IMR-90 (cell line): ENCODE measurements at regions not wholly inside any gene's neighbourhood (a gene's known extent, or its start where the extent isn't known, plus 50 kb on each side); places are given as distances from the start of the nearest gene placed in this dataset.

Experiments
- ATAC-seq: fragments of 200-7000 bp; cut with Tn5 transposase; 2 replicates; pipeline ENCODE4 v1.9.1; 2020; ENCODE audit warnings: low read depth, mild to moderate bottlenecking, moderate library complexity
- BruUV-seq: library from RNA; stranded (reverse); fragments of 400-500 nt; replicated peaks from 2 replicates; lab custom pipeline; 2021; lab: Mats Ljungman, UMichigan
- CTCF ChIA-PET: fragments of 300-600 bp; formaldehyde crosslinking; extraction: SDS; loops from one replicate; lab custom pipeline; 2021; ENCODE audit warnings: antibody characterized with exemption; lab: Yijun Ruan, JAX
- POLR2A ChIA-PET: fragments of 300-600 bp; sonication (Branson Sonifier 250); formaldehyde crosslinking; loops from one replicate; lab custom pipeline; 2022; ENCODE audit warnings: antibody characterized with exemption; ENCODE audit not compliant: unreplicated experiment; lab: Charles Lee
- DNase-seq: peaks from one replicate; pipeline ENCODE4 v3.0.0; 2013
- H2AFZ ChIP-seq: replicated peaks from 2 replicates; pipeline ENCODE3; 2013; ENCODE audit warnings: low read length, mild to moderate bottlenecking; ENCODE audit not compliant: poor library complexity
- H2AK5ac ChIP-seq: 2 replicates; pipeline ENCODE4 v1.6.1; 2013; ENCODE audit warnings: low read depth, low read length, inconsistent platforms
- H2AK9ac ChIP-seq: replicated peaks from 2 replicates; pipeline ENCODE3; 2013; ENCODE audit warnings: mild to moderate bottlenecking, low read depth, low read length, moderate library complexity; ENCODE audit not compliant: poor library complexity
- H2BK120ac ChIP-seq: 2 replicates; pipeline ENCODE4 v1.6.1; 2013; ENCODE audit warnings: low read depth, low read length, inconsistent platforms
- H2BK15ac ChIP-seq: 3 replicates; pipeline ENCODE4 v1.6.1; 2013; ENCODE audit warnings: low read depth, low read length, inconsistent platforms
- H2BK20ac ChIP-seq: 2 replicates; pipeline ENCODE4 v1.6.1; 2013; ENCODE audit warnings: low read depth, mild to moderate bottlenecking, inconsistent platforms, low read length, moderate library complexity
- H2BK5ac ChIP-seq: 2 replicates; pipeline ENCODE4 v1.6.1; 2013; ENCODE audit warnings: mild to moderate bottlenecking, low read depth, low read length, inconsistent platforms; ENCODE audit not compliant: poor library complexity, severe bottlenecking
- H3K14ac ChIP-seq: replicated peaks from 2 replicates; pipeline ENCODE4 v1.6.1; 2013; ENCODE audit warnings: low read depth, low read length, inconsistent platforms
- H3K18ac ChIP-seq: 2 replicates; pipeline ENCODE4 v1.6.1; 2013; ENCODE audit warnings: low read depth, low read length, control low read depth
- H3K23ac ChIP-seq: 2 replicates; pipeline ENCODE4 v1.6.1; 2013; ENCODE audit warnings: low read depth, low read length, inconsistent platforms
- H3K27ac ChIP-seq: 2 replicates; pipeline ENCODE4 v1.5.1; 2013; ENCODE audit warnings: mild to moderate bottlenecking, control low read depth, low read length; ENCODE audit not compliant: insufficient read depth
- H3K27me3 ChIP-seq: 2 replicates; pipeline ENCODE4 v1.6.1; 2013; ENCODE audit warnings: low read length; ENCODE audit not compliant: control insufficient read depth, insufficient read depth
- H3K36me3 ChIP-seq: 2 replicates; pipeline ENCODE4 v1.6.1; 2013; ENCODE audit warnings: low read length, mixed read lengths; ENCODE audit not compliant: control insufficient read depth, insufficient read depth
- H3K4ac ChIP-seq: 2 replicates; pipeline ENCODE4 v1.6.1; 2013; ENCODE audit warnings: low read depth, low read length, inconsistent platforms
- H3K4me1 ChIP-seq: 2 replicates; pipeline ENCODE4 v1.6.1; 2013; ENCODE audit warnings: low read length, mixed read lengths; ENCODE audit not compliant: control insufficient read depth, insufficient read depth
- H3K4me2 ChIP-seq: 2 replicates; pipeline ENCODE4 v1.6.1; 2013; ENCODE audit warnings: low read depth, mild to moderate bottlenecking, control low read depth, low read length, moderate library complexity
- H3K4me3 ChIP-seq: 2 replicates; pipeline ENCODE4 v1.5.1; 2013; ENCODE audit warnings: low read depth, mild to moderate bottlenecking, control low read depth, low read length, moderate library complexity; ENCODE audit not compliant: insufficient read depth
- H3K56ac ChIP-seq: 2 replicates; pipeline ENCODE4 v1.6.1; 2013; ENCODE audit warnings: low read length, inconsistent platforms; ENCODE audit not compliant: insufficient read depth; ENCODE audit errors: extremely low read depth
- H3K79me1 ChIP-seq, 2 experiments: 2 replicates each; pipeline ENCODE4 v1.6.1; 2013; ENCODE audit warnings: low read length in 2 of 2, inconsistent platforms in 1 of 2, low read depth in 1 of 2
- H3K9ac ChIP-seq: 2 replicates; pipeline ENCODE4 v1.6.1; 2013; ENCODE audit warnings: low read depth, low read length, control low read depth
- H3K9me1 ChIP-seq: 2 replicates; pipeline ENCODE4 v1.6.1; 2013; ENCODE audit warnings: low read length, inconsistent platforms; ENCODE audit not compliant: insufficient read depth
- H3K9me3 ChIP-seq: 2 replicates; pipeline ENCODE4 v1.6.1; 2013; ENCODE audit warnings: low read length; ENCODE audit not compliant: control insufficient read depth, insufficient read depth
- H4K20me1 ChIP-seq: 2 replicates; pipeline ENCODE4 v1.6.1; 2013; ENCODE audit warnings: low read length, inconsistent platforms; ENCODE audit not compliant: insufficient read depth
- H4K5ac ChIP-seq: 2 replicates; pipeline ENCODE4 v1.6.1; 2013; ENCODE audit warnings: mild to moderate bottlenecking, low read depth, low read length, control low read depth
- H4K8ac ChIP-seq, 2 experiments: 2 replicates each; pipeline ENCODE4 v1.6.1; 2013; ENCODE audit warnings: low read depth in 2 of 2, low read length in 2 of 2, control low read depth in 1 of 2, inconsistent platforms in 1 of 2
- H4K91ac ChIP-seq: 2 replicates; pipeline ENCODE4 v1.6.1; 2013; ENCODE audit warnings: low read depth, low read length, inconsistent platforms; ENCODE audit not compliant: insufficient read depth
- NFE2L2 ChIP-seq: fragments of 150-350 bp; IDR thresholded peaks from 2 replicates; pipeline ENCODE4 v1.6.1; 2016; ENCODE audit warnings: low read depth, mild to moderate bottlenecking, low read length
- RAD21 ChIP-seq: IDR thresholded peaks from 2 replicates; pipeline ENCODE4 v1.6.1; 2012; ENCODE audit warnings: low read length, improper control_type of control experiment
- RCOR1 ChIP-seq: IDR thresholded peaks from 2 replicates; pipeline ENCODE4 v1.6.1; 2012; ENCODE audit warnings: mild to moderate bottlenecking, low read length, improper control_type of control experiment; ENCODE audit not compliant: insufficient replicate concordance
- SMC3 ChIP-seq: fragments of 150-350 bp; IDR thresholded peaks from 2 replicates; pipeline ENCODE4 v1.6.1; 2016; ENCODE audit warnings: low read depth, mild to moderate bottlenecking, antibody characterized with exemption, low read length, moderate library complexity
- WGBS, 2 experiments: methylation state at CpG; one replicate each; pipeline versions ENCODE4 v1.1.5 to v1.1.7; 2013; ENCODE audit warnings: missing lambda C conversion rate in 2 of 2; ENCODE audit not compliant: insufficient read length in 1 of 2; ENCODE audit errors: extremely low coverage in 2 of 2; 5-methylcytosine and 5-hydroxymethylcytosine counted together
- dilution Hi-C: fragments of 300-500 bp; cut with HindIII; formaldehyde crosslinking; loops from one replicate; pipeline ENCODE4 v1.14.3; 2018; ENCODE audit warnings: low sequenced_read_pairs; ENCODE audit not compliant: unreplicated experiment
- in situ Hi-C: fragments of 300-500 bp; cut with MboI; formaldehyde crosslinking; loops from 3 replicates; pipeline ENCODE4 v1.14.3; 2019; ENCODE audit warnings: low sequenced_read_pairs, inconsistent platforms, mixed read lengths
- intact Hi-C: fragments of 100-400 bp; cut with micrococcal nuclease; formaldehyde crosslinking; loops from 2 replicates; pipeline ENCODE4 v1.10.0; 2022

GRCh38 chr11:116052603-116053547 is 548.7 kb upstream of the CADM1 start:
- Histone ChIP-seq H4K5ac (no peak overlapping the region), H3K9me1 (no peaks in the 10 kb centered on the region), H4K91ac (no peak overlapping the region), H3K4me1 (no peaks in the 10 kb centered on the region), H3K18ac (no peak overlapping the region), H3K4ac (no peak overlapping the region), H2BK15ac (no peak overlapping the region), H3K27me3 (no peaks in the 10 kb centered on the region; the same call in 1 of the 2 replicates), H2AK5ac (no peak overlapping the region), H2AK9ac (no peak overlapping the region), H3K14ac (no peak overlapping the region), H3K23ac (no peak overlapping the region), H2BK20ac (no peak overlapping the region), H3K9ac (no peak overlapping the region), H3K4me2 (no peak overlapping the region), H3K36me3 (no peaks in the 10 kb centered on the region), H3K4me3 (no peak overlapping the region), H3K79me1 (no peaks in the 10 kb centered on the region), H4K20me1 (no peaks in the 10 kb centered on the region), H2BK120ac (no peak overlapping the region), H2BK5ac (no peak overlapping the region), H3K27ac (no peak overlapping the region), H3K56ac (no peak overlapping the region), H3K9me3 (no peaks in the 10 kb centered on the region), H4K8ac (no peak overlapping the region), H2AFZ (no peak overlapping the region)
- ChIA-PET POLR2A (no interaction called here), CTCF (no interaction called here)
- TF ChIP-seq RCOR1 (no peak), SMC3 (no peak), RAD21 (no peak), NFE2L2 (no peak)
- in situ Hi-C loops (no loop called here), intact Hi-C loops (no loop called here), dilution Hi-C loops (no loop called here)
- BruUV-seq: no TSS peak
- WGBS, 2 experiments: 20% methylated on average over 2 of the region's 15 CpGs; no CpG with 5 or more reads in 1 of the 2 experiments
- no peak for ATAC-seq
- no peak for DNase-seq
